Endothelial cell of umbilical vein (primary cell): ENCODE measurements at regions not wholly inside any gene's neighbourhood (a gene's known extent, or its start where the extent isn't known, plus 50 kb on each side); places are given as distances from the start of the nearest gene placed in this dataset.

ENCODE experiments used
- BruUV-seq: library from RNA; stranded (reverse); fragments of 400-500 nt; replicated peaks from 2 replicates; lab custom pipeline; 2021; lab: Mats Ljungman, UMichigan
- CTCF ChIA-PET: fragments of 300-600, 350-600 bp; sonication (Branson Sonifier 250); formaldehyde crosslinking; loops from one replicate; lab custom pipeline; 2021; ENCODE audit warnings: antibody characterized with exemption, inconsistent platforms; lab: Charles Lee
- POLR2A ChIA-PET: fragments of 300-600, 350-600 bp; sonication (Branson Sonifier 250); formaldehyde crosslinking; loops from one replicate; lab custom pipeline; 2021; ENCODE audit warnings: antibody characterized with exemption, inconsistent platforms; lab: Charles Lee
- DNase-seq: peaks from one replicate; pipeline ENCODE4 v3.0.0-alpha.2; 2011; ENCODE audit warnings: low read depth, low spot score
- FAIRE-seq: peaks from 2 replicates; lab custom pipeline; 2011; peaks lifted over from hg19 to GRCh38; lab: Jason Lieb, UNC
- H2AFZ ChIP-seq: 2 replicates; pipeline ENCODE4 v1.6.0; 2012; ENCODE audit warnings: low read depth, low read length, control low read depth, inconsistent platforms
- H3K27ac ChIP-seq: 2 replicates; pipeline ENCODE4 v1.5.1; 2011; ENCODE audit warnings: low read depth, mild to moderate bottlenecking, control low read depth, low read length, moderate library complexity; ENCODE audit not compliant: insufficient read depth
- H3K27me3 ChIP-seq, 2 experiments: 2 replicates each; pipeline versions ENCODE4 v1.6.0 to v1.6.1; 2011; ENCODE audit warnings: low read length in 2 of 2, mixed read lengths in 1 of 2; ENCODE audit not compliant: control insufficient read depth in 2 of 2, insufficient read depth in 2 of 2
- H3K36me3 ChIP-seq, 2 experiments: 2 replicates in 1 of 2; 3 replicates in 1 of 2; pipeline ENCODE4 v1.5.1; 2011; ENCODE audit warnings: low read length in 2 of 2, mild to moderate bottlenecking in 1 of 2, moderate library complexity in 1 of 2; ENCODE audit not compliant: control insufficient read depth in 2 of 2, insufficient read depth in 2 of 2; ENCODE audit errors: extremely low read depth in 1 of 2
- H3K4me1 ChIP-seq: 3 replicates; pipeline ENCODE4 v1.5.1; 2011; ENCODE audit warnings: mild to moderate bottlenecking, low read length; ENCODE audit not compliant: control insufficient read depth, insufficient read depth; ENCODE audit errors: extremely low read depth
- H3K4me2 ChIP-seq: 2 replicates; pipeline ENCODE4 v1.6.1; 2011; ENCODE audit warnings: low read length, control low read depth, mixed read lengths; ENCODE audit not compliant: insufficient read depth
- H3K4me3 ChIP-seq, 3 experiments: fragments of 200-600 bp in 1 of 3; sonication (generic), shearing (Covaris generic) in 1 of 3; replicated peaks in 1 of 3; 2 replicates each; pipeline ENCODE4 v1.5.1; 2011 to 2016; ENCODE audit warnings: control low read depth in 3 of 3, low read length in 3 of 3, mild to moderate bottlenecking in 2 of 3, inconsistent platforms in 1 of 3, low read depth in 1 of 3, moderate library complexity in 1 of 3; ENCODE audit not compliant: insufficient read depth in 1 of 3
- H3K79me2 ChIP-seq: 2 replicates; pipeline ENCODE4 v1.6.0; 2012; ENCODE audit warnings: low read length, inconsistent platforms; ENCODE audit not compliant: control insufficient read depth, insufficient read depth
- H3K9ac ChIP-seq: replicated peaks from 2 replicates; pipeline ENCODE3; 2011; ENCODE audit warnings: low read length, control low read depth; ENCODE audit not compliant: insufficient read depth; ENCODE audit errors: extremely low read depth
- H3K9me1 ChIP-seq: replicated peaks from 3 replicates; pipeline ENCODE4 v1.6.0; 2011; ENCODE audit warnings: mild to moderate bottlenecking, low read length; ENCODE audit not compliant: control insufficient read depth, insufficient read depth; ENCODE audit errors: extremely low read depth
- H3K9me3 ChIP-seq: replicated peaks from 2 replicates; pipeline ENCODE4 v1.5.1; 2012; ENCODE audit warnings: low read length, inconsistent platforms; ENCODE audit not compliant: control insufficient read depth, insufficient read depth
- H4K20me1 ChIP-seq: replicated peaks from 2 replicates; pipeline ENCODE3; 2011; ENCODE audit warnings: mild to moderate bottlenecking, low read length; ENCODE audit not compliant: control insufficient read depth, insufficient read depth; ENCODE audit errors: extremely low read depth
- EZH2 ChIP-seq: IDR thresholded peaks from 2 replicates; pipeline ENCODE4 v1.6.1; 2012; ENCODE audit warnings: borderline replicate concordance, low read depth, mild to moderate bottlenecking, moderate library complexity, low read length, inconsistent platforms; ENCODE audit not compliant: severe bottlenecking
- FOS ChIP-seq: IDR thresholded peaks from 2 replicates; pipeline ENCODE4 v1.6.1; 2011; ENCODE audit warnings: mild to moderate bottlenecking, low read length, moderate library complexity, borderline replicate concordance; ENCODE audit not compliant: insufficient read depth
- GATA2 ChIP-seq: IDR thresholded peaks from 2 replicates; pipeline ENCODE4 v1.7.0; 2011; ENCODE audit warnings: low read depth, mild to moderate bottlenecking, moderate library complexity, mixed read lengths, low read length; ENCODE audit not compliant: insufficient read length, insufficient read depth
- JUN ChIP-seq: IDR thresholded peaks from 2 replicates; pipeline ENCODE4 v1.6.1; 2011; ENCODE audit warnings: borderline replicate concordance, low read depth; ENCODE audit not compliant: insufficient read length, insufficient read depth
- MYC ChIP-seq: IDR thresholded peaks from one replicate; pipeline ENCODE4 v1.6.1; 2011; ENCODE audit warnings: mild to moderate bottlenecking, low read depth, low read length
- POLR2A ChIP-seq: IDR thresholded peaks from 2 replicates; pipeline ENCODE4 v1.6.1; 2012; ENCODE audit warnings: low read depth, mild to moderate bottlenecking, control low read depth, low read length
- POLR2AphosphoS5 ChIP-seq: IDR thresholded peaks from 2 replicates; pipeline ENCODE4 v1.6.1; 2012; ENCODE audit warnings: low read depth, mild to moderate bottlenecking, control low read depth, low read length, moderate library complexity; ENCODE audit not compliant: insufficient read depth
- dilution Hi-C: fragments of 300-500 bp; cut with MboI; formaldehyde crosslinking; loops from one replicate; pipeline ENCODE4 v1.15.0; 2019; ENCODE audit warnings: low sequenced_read_pairs; ENCODE audit not compliant: extremely low pct_ligation_motif_present
- intact Hi-C: fragments of 100-400 bp; cut with micrococcal nuclease; formaldehyde crosslinking; loops from one replicate; pipeline ENCODE4 v1.10.0; 2022
- TF ChIP-seq, protein P1 (sequence below): IDR thresholded peaks from 2 replicates; pipeline ENCODE4 v1.6.1; 2011; ENCODE audit not compliant: insufficient read depth, insufficient read length
- TF ChIP-seq, protein P2 (sequence below), 2 donors: IDR thresholded peaks; 1 replicate in 1 of 2; 2 replicates in 1 of 2; pipeline ENCODE4 v1.5.1; 2011; ENCODE audit warnings: low read length in 2 of 2, mild to moderate bottlenecking in 2 of 2, moderate library complexity in 2 of 2, control low read depth in 1 of 2, inconsistent platforms in 1 of 2, low read depth in 1 of 2; ENCODE audit not compliant: insufficient read depth in 1 of 2; ENCODE audit errors: extremely low read depth in 1 of 2

DNA sequence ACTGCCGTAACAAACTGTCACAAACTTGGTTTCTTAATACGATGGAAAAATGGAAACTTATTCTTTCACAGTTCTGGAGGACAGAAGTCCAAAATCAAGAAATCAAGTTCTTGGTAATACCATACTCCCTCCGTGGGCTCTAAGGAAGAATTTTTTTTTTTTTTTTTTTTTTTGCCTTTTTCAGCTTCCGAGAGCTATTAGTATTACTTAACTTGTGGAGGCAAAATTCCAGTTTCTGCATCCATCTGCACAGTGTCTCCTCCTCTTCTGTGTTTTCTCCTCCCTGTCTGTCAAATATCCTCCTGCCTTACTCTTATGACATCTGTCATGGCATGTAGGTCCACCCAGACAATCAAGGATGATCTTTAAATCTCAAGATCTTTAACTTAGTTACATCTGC is 426.6 kb downstream of the SPRY1 start:
- no peak for FAIRE-seq
- intact Hi-C loops = no loop called here

More for the DNA sequence above, 426.6 kb downstream of the SPRY1 start:
- ChIA-PET POLR2A (no interaction called here), CTCF (no interaction called here)
- Histone ChIP-seq H3K4me3 (no peak overlapping the region), H3K9me3 (no peaks in the 10 kb centered on the region), H3K79me2 (no peaks in the 10 kb centered on the region), H3K36me3 (no peaks in the 10 kb centered on the region), H3K4me2 (no peak overlapping the region), H4K20me1 (no peaks in the 10 kb centered on the region), H3K4me1 (peaks cover 12% of the 10 kb centered on the region), H3K27me3 (no peaks in the 10 kb centered on the region), H2AFZ (no peak overlapping the region), H3K9me1 (no peaks in the 10 kb centered on the region), H3K9ac (no peak overlapping the region), H3K27ac (no peak overlapping the region)
- BruUV-seq = no TSS peak
- no peak for DNase-seq
- dilution Hi-C loops = no loop called here
- TF ChIP-seq, protein P1, sequence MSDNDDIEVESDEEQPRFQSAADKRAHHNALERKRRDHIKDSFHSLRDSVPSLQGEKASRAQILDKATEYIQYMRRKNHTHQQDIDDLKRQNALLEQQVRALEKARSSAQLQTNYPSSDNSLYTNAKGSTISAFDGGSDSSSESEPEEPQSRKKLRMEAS = no peak
- TF ChIP-seq POLR2A = no peak
- TF ChIP-seq POLR2AphosphoS5 = no peak
- TF ChIP-seq, protein P2, sequence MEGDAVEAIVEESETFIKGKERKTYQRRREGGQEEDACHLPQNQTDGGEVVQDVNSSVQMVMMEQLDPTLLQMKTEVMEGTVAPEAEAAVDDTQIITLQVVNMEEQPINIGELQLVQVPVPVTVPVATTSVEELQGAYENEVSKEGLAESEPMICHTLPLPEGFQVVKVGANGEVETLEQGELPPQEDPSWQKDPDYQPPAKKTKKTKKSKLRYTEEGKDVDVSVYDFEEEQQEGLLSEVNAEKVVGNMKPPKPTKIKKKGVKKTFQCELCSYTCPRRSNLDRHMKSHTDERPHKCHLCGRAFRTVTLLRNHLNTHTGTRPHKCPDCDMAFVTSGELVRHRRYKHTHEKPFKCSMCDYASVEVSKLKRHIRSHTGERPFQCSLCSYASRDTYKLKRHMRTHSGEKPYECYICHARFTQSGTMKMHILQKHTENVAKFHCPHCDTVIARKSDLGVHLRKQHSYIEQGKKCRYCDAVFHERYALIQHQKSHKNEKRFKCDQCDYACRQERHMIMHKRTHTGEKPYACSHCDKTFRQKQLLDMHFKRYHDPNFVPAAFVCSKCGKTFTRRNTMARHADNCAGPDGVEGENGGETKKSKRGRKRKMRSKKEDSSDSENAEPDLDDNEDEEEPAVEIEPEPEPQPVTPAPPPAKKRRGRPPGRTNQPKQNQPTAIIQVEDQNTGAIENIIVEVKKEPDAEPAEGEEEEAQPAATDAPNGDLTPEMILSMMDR (IDR thresholded peaks at IDR 0.05; ENCODE audit: extremely low read depth in 1 of 2, insufficient read depth in 1 of 2, low read depth in 1 of 2, low read length in 2 of 2) = no peak
- no peak for TF ChIP-seq MYC
- no peak for TF ChIP-seq EZH2
- no peak for TF ChIP-seq JUN
- no peak for TF ChIP-seq FOS
- TF ChIP-seq GATA2 = no peak
